ENCODE measurements at regions not wholly inside any gene's neighbourhood (a gene's known extent, or its start where the extent isn't known, plus 50 kb on each side); places are given as distances from the start of the nearest gene placed in this dataset.

- DNase-seq (ENCODE audit: low spot score) = no peak
Measured at GRCh38 chr1:88145752-88146151, 538.3 kb upstream of the PKN2 start.

GRCh38 chr1:88149686-88150085, 534.4 kb upstream of the PKN2 start:
- no peak for DNase-seq (ENCODE audit: low spot score)

GRCh38 chr1:88150330-88150729, 533.7 kb upstream of the PKN2 start:
- no peak for DNase-seq (ENCODE audit: low spot score)

GRCh38 chr1:88163187-88163586, 520.9 kb upstream of the PKN2 start:
- DNase-seq (ENCODE audit: low spot score) = no peak

- no peak for DNase-seq (ENCODE audit: low spot score)
Measured at GRCh38 chr1:88168126-88168525, 515.9 kb upstream of the PKN2 start.

GRCh38 chr1:88169139-88169538, 514.9 kb upstream of the PKN2 start:
- no peak for DNase-seq (ENCODE audit: low spot score)

- no peak for DNase-seq (ENCODE audit: low spot score)
Measured at GRCh38 chr1:88169939-88170338, 514.1 kb upstream of the PKN2 start.

- no peak for DNase-seq (ENCODE audit: low spot score)
Measured at GRCh38 chr1:88175120-88175630, 508.9 kb upstream of the PKN2 start.

- peak; percentile 2 for DNase-seq (ENCODE audit: low spot score)
Measured at GRCh38 chr1:88175631-88176226, 508.3 kb upstream of the PKN2 start.

- DNase-seq (ENCODE audit: low spot score) = no peak
Measured at GRCh38 chr1:88179943-88180342, 504.1 kb upstream of the PKN2 start.

GRCh38 chr1:88180449-88181108, 503.5 kb upstream of the PKN2 start:
- DNase-seq (ENCODE audit: low spot score) = peak; percentile 83

GRCh38 chr1:88186911-88187310, 497.2 kb upstream of the PKN2 start:
- DNase-seq (ENCODE audit: low spot score) = no peak

- DNase-seq (ENCODE audit: low spot score) = no peak
Measured at GRCh38 chr1:88188038-88188437, 496.0 kb upstream of the PKN2 start.

GRCh38 chr1:88189525-88189924, 494.5 kb upstream of the PKN2 start:
- no peak for DNase-seq (ENCODE audit: low spot score)

- DNase-seq (ENCODE audit: low spot score) = no peak
Measured at GRCh38 chr1:88191917-88192316, 492.2 kb upstream of the PKN2 start.

GRCh38 chr1:88194542-88194941, 489.5 kb upstream of the PKN2 start:
- no peak for DNase-seq (ENCODE audit: low spot score)

GRCh38 chr1:88200545-88200944, 483.5 kb upstream of the PKN2 start:
- no peak for DNase-seq (ENCODE audit: low spot score)

- DNase-seq (ENCODE audit: low spot score) = peak; percentile 22
Measured at GRCh38 chr1:88204111-88204510, 480.0 kb upstream of the PKN2 start.

- no peak for DNase-seq (ENCODE audit: low spot score)
Measured at GRCh38 chr1:88204612-88205167, 479.4 kb upstream of the PKN2 start.

- no peak for DNase-seq (ENCODE audit: low spot score)
Measured at GRCh38 chr1:88208389-88208788, 475.7 kb upstream of the PKN2 start.

- DNase-seq (ENCODE audit: low spot score) = no peak
Measured at GRCh38 chr1:88210103-88210787, 473.8 kb upstream of the PKN2 start.

GRCh38 chr1:88216441-88216840, 467.6 kb upstream of the PKN2 start:
- no peak for DNase-seq (ENCODE audit: low spot score)

- no peak for DNase-seq (ENCODE audit: low spot score)
Measured at GRCh38 chr1:88217386-88217785, 466.7 kb upstream of the PKN2 start.

Measured in GM03348 (cell line).